Calu3 (cell line): ENCODE measurements at regions not wholly inside any gene's neighbourhood (a gene's known extent, or its start where the extent isn't known, plus 50 kb on each side); places are given as distances from the start of the nearest gene placed in this dataset.

Experiments used
- BruUV-seq: library from RNA; stranded (reverse); fragments of 400-500 nt; replicated peaks from 2 replicates; lab custom pipeline; 2021; lab: Mats Ljungman, UMichigan
- CTCF ChIA-PET: fragments of 300-600 bp; sonication (Branson Sonifier 250); formaldehyde crosslinking; loops from one replicate; lab custom pipeline; 2022; ENCODE audit warnings: antibody characterized with exemption; lab: Charles Lee
- DNase-seq: peaks from one replicate; pipeline ENCODE4 v3.0.0; 2022
- H3K27ac Mint-ChIP-seq: one replicate; pipeline ENCODE4 v1.8.0; 2022; ENCODE audit warnings: mixed read lengths; ENCODE audit not compliant: unreplicated experiment
- H3K27me3 Mint-ChIP-seq: one replicate; pipeline ENCODE4 v1.8.0; 2022; ENCODE audit warnings: mixed read lengths; ENCODE audit not compliant: unreplicated experiment
- H3K36me3 Mint-ChIP-seq: one replicate; pipeline ENCODE4 v1.8.0; 2022; ENCODE audit warnings: mild to moderate bottlenecking, moderate library complexity, mixed read lengths; ENCODE audit not compliant: insufficient read depth, unreplicated experiment
- H3K4me1 Mint-ChIP-seq: one replicate; pipeline ENCODE4 v1.8.0; 2022; ENCODE audit warnings: mild to moderate bottlenecking, low read depth, mixed read lengths; ENCODE audit not compliant: unreplicated experiment
- H3K4me3 Mint-ChIP-seq: one replicate; pipeline ENCODE4 v1.8.0; 2022; ENCODE audit warnings: mild to moderate bottlenecking, low read depth, moderate library complexity, mixed read lengths; ENCODE audit not compliant: unreplicated experiment
- H3K9me3 Mint-ChIP-seq: one replicate; pipeline ENCODE4 v1.8.0; 2022; ENCODE audit warnings: low read depth, mixed read lengths; ENCODE audit not compliant: unreplicated experiment
- intact Hi-C: fragments of 100-400 bp; cut with micrococcal nuclease; formaldehyde crosslinking; loops from one replicate; pipeline ENCODE4 v1.10.0; 2022; ENCODE audit not compliant: unreplicated experiment
- TF ChIP-seq, protein P1 (sequence below): fragments of 200-600 bp; IDR thresholded peaks from one replicate; pipeline ENCODE4 v1.8.0; 2022; ENCODE audit warnings: antibody characterized with exemption; ENCODE audit not compliant: unreplicated experiment

DNA sequence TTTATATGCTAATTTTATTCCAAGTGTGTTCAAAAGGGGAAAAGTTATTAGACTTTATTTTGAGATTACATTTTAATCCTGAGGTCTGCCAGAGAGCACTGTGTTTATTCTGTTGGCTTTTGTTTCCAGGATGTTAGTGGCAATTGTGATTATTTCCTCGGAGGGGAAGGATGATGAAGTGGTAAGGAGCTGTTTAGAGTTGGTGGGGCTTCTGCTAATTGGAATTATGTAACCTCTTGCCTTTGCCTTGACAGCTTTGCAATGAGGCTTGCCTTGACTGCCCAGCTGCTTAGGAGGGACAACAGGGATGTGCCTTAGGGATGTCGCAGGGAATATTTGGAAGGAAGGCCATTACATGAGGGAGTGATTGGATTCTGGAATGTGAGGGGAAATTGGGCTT is 89.7 kb upstream of the E2F8 start:
- no peak overlapping the region for H3K27ac Mint-ChIP-seq
- no peaks in the 10 kb centered on the region for H3K36me3 Mint-ChIP-seq
- H3K27me3 Mint-ChIP-seq = peaks cover 85% of the 10 kb centered on the region
- CTCF ChIA-PET = no interaction called here
- no peak overlapping the region for H3K4me3 Mint-ChIP-seq
- H3K4me1 Mint-ChIP-seq = no peaks in the 10 kb centered on the region
- TF ChIP-seq, protein P1, sequence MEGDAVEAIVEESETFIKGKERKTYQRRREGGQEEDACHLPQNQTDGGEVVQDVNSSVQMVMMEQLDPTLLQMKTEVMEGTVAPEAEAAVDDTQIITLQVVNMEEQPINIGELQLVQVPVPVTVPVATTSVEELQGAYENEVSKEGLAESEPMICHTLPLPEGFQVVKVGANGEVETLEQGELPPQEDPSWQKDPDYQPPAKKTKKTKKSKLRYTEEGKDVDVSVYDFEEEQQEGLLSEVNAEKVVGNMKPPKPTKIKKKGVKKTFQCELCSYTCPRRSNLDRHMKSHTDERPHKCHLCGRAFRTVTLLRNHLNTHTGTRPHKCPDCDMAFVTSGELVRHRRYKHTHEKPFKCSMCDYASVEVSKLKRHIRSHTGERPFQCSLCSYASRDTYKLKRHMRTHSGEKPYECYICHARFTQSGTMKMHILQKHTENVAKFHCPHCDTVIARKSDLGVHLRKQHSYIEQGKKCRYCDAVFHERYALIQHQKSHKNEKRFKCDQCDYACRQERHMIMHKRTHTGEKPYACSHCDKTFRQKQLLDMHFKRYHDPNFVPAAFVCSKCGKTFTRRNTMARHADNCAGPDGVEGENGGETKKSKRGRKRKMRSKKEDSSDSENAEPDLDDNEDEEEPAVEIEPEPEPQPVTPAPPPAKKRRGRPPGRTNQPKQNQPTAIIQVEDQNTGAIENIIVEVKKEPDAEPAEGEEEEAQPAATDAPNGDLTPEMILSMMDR = no peak
- intact Hi-C loops = no loop called here
- no peak for DNase-seq
- BruUV-seq = no TSS peak
- no peaks in the 10 kb centered on the region for H3K9me3 Mint-ChIP-seq

DNA sequence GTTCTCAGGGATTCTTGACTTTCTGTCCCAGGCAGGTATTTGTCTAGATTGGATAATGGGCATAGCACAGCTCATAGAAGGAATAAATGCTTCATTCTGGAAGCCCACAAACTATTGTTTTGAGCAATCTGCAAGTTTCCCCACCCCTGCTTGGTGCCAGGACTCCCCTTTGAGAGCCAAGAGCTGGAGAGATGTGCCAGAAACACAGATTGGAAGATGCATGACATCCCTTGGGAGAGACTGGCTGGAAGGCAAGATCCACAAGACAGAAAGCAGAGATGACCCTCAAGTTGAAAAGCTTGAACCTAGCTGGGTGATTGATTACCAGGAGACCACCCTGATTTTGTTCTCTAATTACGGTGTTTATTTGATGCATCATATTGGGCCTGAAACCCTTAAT is 89.2 kb upstream of the E2F8 start:
- no peaks in the 10 kb centered on the region for H3K9me3 Mint-ChIP-seq
- CTCF ChIA-PET = interaction anchor here (1.0 kb wide), 1 partner anchor 223 kb away, joined by 3 read pairs; no protein-coding TSS in a partner anchor
- no peak for DNase-seq
- H3K36me3 Mint-ChIP-seq = no peaks in the 10 kb centered on the region
- intact Hi-C loops = no loop called here
- H3K4me3 Mint-ChIP-seq = no peak overlapping the region
- peaks cover 85% of the 10 kb centered on the region for H3K27me3 Mint-ChIP-seq
- TF ChIP-seq, protein P1 = no peak
- no peaks in the 10 kb centered on the region for H3K4me1 Mint-ChIP-seq
- H3K27ac Mint-ChIP-seq = no peak overlapping the region
- BruUV-seq = no TSS peak

DNA sequence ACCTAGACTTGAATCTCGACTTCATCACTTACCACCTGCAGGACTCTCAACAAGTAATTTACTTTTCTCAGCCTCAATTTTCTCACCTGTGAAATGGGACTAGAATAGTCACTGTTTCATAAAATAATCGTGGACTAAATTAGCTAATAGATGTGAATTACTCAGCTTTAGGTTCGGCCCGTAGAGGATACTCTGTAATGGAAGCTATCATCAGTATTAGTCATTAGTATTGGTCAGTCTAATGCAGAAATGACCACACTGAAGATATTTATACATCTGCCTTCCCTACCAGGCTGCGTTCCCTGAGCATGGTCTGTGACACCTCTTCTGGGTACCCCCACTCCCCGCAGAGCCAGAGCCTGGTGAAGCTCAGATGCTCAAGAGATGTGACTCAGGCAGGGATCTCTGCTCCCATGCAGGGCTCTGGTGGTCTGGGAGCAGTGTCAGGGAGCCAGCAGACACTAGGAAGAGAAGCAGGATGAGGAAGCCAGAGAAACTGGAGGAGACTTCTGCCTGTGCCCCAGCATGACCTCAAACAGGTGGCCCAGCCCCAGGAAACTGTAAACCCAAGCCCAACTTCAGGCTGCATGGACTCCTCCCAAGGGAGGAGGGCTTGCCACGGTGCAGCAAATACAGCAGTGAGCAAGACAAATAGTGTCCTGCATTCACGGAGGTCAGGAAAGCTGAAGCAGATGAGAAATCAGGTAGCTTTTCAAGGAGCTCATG is 88.0 kb upstream of the E2F8 start:
- CTCF ChIA-PET = interaction anchor here (1.0 kb wide), 1 partner anchor 224 kb away, joined by 3 read pairs; no protein-coding TSS in a partner anchor
- no peak for DNase-seq
- Mint-ChIP-seq H3K9me3 (no peaks in the 10 kb centered on the region), H3K27me3 (peaks cover 85% of the 10 kb centered on the region), H3K36me3 (no peaks in the 10 kb centered on the region), H3K4me1 (no peaks in the 10 kb centered on the region), H3K27ac (no peak overlapping the region), H3K4me3 (no peak overlapping the region)
- TF ChIP-seq, protein P1 = no peak
- intact Hi-C loops = no loop called here
- BruUV-seq = no TSS peak

DNA sequence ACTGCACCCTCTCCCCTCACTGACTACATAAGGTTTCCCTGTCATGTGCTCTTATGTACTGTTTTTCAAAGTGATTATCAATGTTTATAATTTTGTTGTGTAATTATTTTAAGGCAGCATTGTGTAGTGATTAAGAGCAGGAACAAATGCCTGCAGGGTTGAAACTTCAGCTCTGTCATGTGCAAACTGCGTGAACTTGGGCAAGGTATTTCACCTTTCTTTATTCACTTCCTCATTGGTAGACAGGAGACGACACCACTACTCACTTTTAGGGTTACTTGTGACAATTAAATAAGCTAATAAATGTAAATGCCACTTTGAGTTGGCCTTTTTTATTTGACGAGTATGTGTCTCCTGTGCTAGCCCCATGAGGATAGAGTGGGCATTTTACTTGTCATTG is 86.5 kb upstream of the E2F8 start:
- TF ChIP-seq, protein P1 = no peak
- H3K27me3 Mint-ChIP-seq = peaks cover 92% of the 10 kb centered on the region
- no TSS peak for BruUV-seq
- H3K4me3 Mint-ChIP-seq = no peak overlapping the region
- H3K36me3 Mint-ChIP-seq = no peaks in the 10 kb centered on the region
- intact Hi-C loops = no loop called here
- H3K9me3 Mint-ChIP-seq = no peaks in the 10 kb centered on the region
- H3K27ac Mint-ChIP-seq = no peak overlapping the region
- no peaks in the 10 kb centered on the region for H3K4me1 Mint-ChIP-seq
- CTCF ChIA-PET = interaction anchor here (0.6 to 1.3 kb wide), 3 partner anchors 17 to 794 kb away, joined by 3 to 5 read pairs (median 3); no protein-coding TSS in a partner anchor
- DNase-seq = no peak
